Epithelial cell of proximal tubule (primary cell): ENCODE measurements at regions not wholly inside any gene's neighbourhood (a gene's known extent, or its start where the extent isn't known, plus 50 kb on each side); places are given as distances from the start of the nearest gene placed in this dataset.

ENCODE experiments used
- DNase-seq: peaks from one replicate; pipeline ENCODE4 v3.0.0-alpha.2; 2011; ENCODE audit warnings: low read depth
- H3K4me3 ChIP-seq: 2 replicates; pipeline ENCODE4 v1.5.1; 2011; ENCODE audit warnings: low read depth, mild to moderate bottlenecking, low read length
- CTCF ChIP-seq: conservative IDR thresholded peaks from 2 replicates; pipeline ENCODE4 v1.5.1; 2012; ENCODE audit warnings: low read depth, mild to moderate bottlenecking, low read length

- no peak for DNase-seq
- H3K4me3 ChIP-seq, result no peak overlapping the region
- TF ChIP-seq CTCF, result no peak
Observed at GRCh38 chr4:152149745-152150144, 386.1 kb downstream of the FBXW7 start.

GRCh38 chr4:152148057-152148456 is 387.2 kb upstream of the GATB start:
- no peak overlapping the region for H3K4me3 ChIP-seq
- TF ChIP-seq CTCF, result no peak
- no peak for DNase-seq

- no peak for TF ChIP-seq CTCF
- no peak overlapping the region for H3K4me3 ChIP-seq
- DNase-seq, result no peak
Observed at GRCh38 chr4:152146244-152146643, 385.4 kb upstream of the GATB start.

- TF ChIP-seq CTCF, result no peak
- H3K4me3 ChIP-seq, result no peak overlapping the region
- no peak for DNase-seq
Observed at GRCh38 chr4:152143806-152144205, 383.0 kb upstream of the GATB start.

- no peak for TF ChIP-seq CTCF
- H3K4me3 ChIP-seq, result no peak overlapping the region
- no peak for DNase-seq
Observed at GRCh38 chr4:152138451-152138850, 377.6 kb upstream of the GATB start.

GRCh38 chr4:152132776-152133175 is 372.0 kb upstream of the GATB start:
- DNase-seq, result no peak
- no peak overlapping the region for H3K4me3 ChIP-seq
- TF ChIP-seq CTCF, result no peak

- no peak for DNase-seq
- no peak overlapping the region for H3K4me3 ChIP-seq
- TF ChIP-seq CTCF, result no peak
Observed at GRCh38 chr4:152128356-152128755, 367.5 kb upstream of the GATB start.
